22Rv1 (cell line): ENCODE measurements at regions not wholly inside any gene's neighbourhood (a gene's known extent, or its start where the extent isn't known, plus 50 kb on each side); places are given as distances from the start of the nearest gene placed in this dataset.

ENCODE experiments used
- CTCF ChIP-seq: fragments of 450-650 bp; IDR thresholded peaks from 2 replicates; pipeline ENCODE4 v1.5.1; 2017; ENCODE audit warnings: mild to moderate bottlenecking
- ZFX ChIP-seq: fragments of 450-650 bp; IDR thresholded peaks from 2 replicates; pipeline ENCODE4 v1.6.1; 2017; ENCODE audit warnings: antibody characterized with exemption, borderline replicate concordance

- TF ChIP-seq CTCF (no peak), ZFX (no peak)
Measured at GRCh38 chr5:172505403-172505759, 51.1 kb upstream of the SH3PXD2B start.
